ENCODE measurements at regions not wholly inside any gene's neighbourhood (a gene's known extent, or its start where the extent isn't known, plus 50 kb on each side); places are given as distances from the start of the nearest gene placed in this dataset.

DNA sequence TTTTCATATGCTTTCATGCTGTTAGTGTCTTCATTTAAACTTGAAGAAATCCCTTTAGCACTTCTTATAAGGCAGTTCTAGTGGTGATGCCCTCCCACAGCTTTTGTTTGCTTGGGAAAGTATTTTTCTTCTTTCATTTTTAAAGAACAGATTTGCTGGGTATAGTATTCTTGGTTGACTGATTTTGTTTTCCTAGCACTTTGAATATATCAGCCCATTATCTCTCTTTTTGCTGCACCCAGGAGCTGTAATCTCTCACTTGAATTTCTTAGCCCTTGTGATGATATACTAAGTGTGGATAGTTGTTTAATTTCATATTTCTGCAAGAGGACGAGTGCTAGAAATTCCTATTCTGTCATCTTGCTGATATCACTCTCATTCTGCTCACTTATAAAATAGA is 283.7 kb downstream of the GPAT3 start:
- ChIA-PET CTCF (no interaction called here), SMC1A (ENCODE audit: uncharacterized antibody, unreplicated experiment) (no interaction called here), RAD21 (ENCODE audit: unreplicated experiment) (no interaction called here), POLR2A (no interaction called here)
- no peaks in the 10 kb centered on the region for H3K36me3 ChIP-seq (ENCODE audit: control insufficient read depth in 2 of 2, insufficient read depth in 2 of 2, low read length in 1 of 2)
- ATAC-seq: no peak
- BruUV-seq (replicated peaks): no TSS peak
- H3K9ac ChIP-seq (ENCODE audit: control insufficient read depth, insufficient read depth, low read length): no peak overlapping the region
- no peak overlapping the region for H3K27ac ChIP-seq (ENCODE audit: control insufficient read depth, insufficient read depth)
- no peak overlapping the region for H2AFZ ChIP-seq (ENCODE audit: control insufficient read depth, low read depth, low read length)
- in situ Hi-C loops (cut with MboI): no loop called here
- no peaks in the 10 kb centered on the region for H4K20me1 ChIP-seq (ENCODE audit: control insufficient read depth, insufficient read depth)
- no peaks in the 10 kb centered on the region for H3K4me1 ChIP-seq (ENCODE audit: control insufficient read depth, insufficient read depth, low read length)
- no peak overlapping the region for H3K4me3 ChIP-seq
- no peak overlapping the region for H3K4me2 ChIP-seq (ENCODE audit: control insufficient read depth, insufficient read depth)
- no peaks in the 10 kb centered on the region for H3K9me3 ChIP-seq (replicated peaks; ENCODE audit: control insufficient read depth, insufficient read depth, low read length)
- TF ChIP-seq NFIC (IDR thresholded peaks at IDR 0.05; ENCODE audit: low read depth, low read length): no peak
- TF ChIP-seq BCLAF1 (IDR thresholded peaks at IDR 0.05): no peak
- no peak for TF ChIP-seq ELK1 (IDR thresholded peaks at IDR 0.05; ENCODE audit: low read depth, low read length)
- TF ChIP-seq ZBED1 (IDR thresholded peaks at IDR 0.05; ENCODE audit: borderline replicate concordance): no peak
- TF ChIP-seq GATAD2B (conservative IDR thresholded peaks at IDR 0.05; ENCODE audit: low read depth): no peak
- no peak for TF ChIP-seq NKRF (conservative IDR thresholded peaks at IDR 0.05)
- TF ChIP-seq, protein P1, sequence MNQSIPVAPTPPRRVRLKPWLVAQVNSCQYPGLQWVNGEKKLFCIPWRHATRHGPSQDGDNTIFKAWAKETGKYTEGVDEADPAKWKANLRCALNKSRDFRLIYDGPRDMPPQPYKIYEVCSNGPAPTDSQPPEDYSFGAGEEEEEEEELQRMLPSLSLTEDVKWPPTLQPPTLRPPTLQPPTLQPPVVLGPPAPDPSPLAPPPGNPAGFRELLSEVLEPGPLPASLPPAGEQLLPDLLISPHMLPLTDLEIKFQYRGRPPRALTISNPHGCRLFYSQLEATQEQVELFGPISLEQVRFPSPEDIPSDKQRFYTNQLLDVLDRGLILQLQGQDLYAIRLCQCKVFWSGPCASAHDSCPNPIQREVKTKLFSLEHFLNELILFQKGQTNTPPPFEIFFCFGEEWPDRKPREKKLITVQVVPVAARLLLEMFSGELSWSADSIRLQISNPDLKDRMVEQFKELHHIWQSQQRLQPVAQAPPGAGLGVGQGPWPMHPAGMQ (IDR thresholded peaks at IDR 0.05; ENCODE audit: borderline replicate concordance): no peak
- TF ChIP-seq PAX8 (IDR thresholded peaks at IDR 0.05): no peak
- no peak for TF ChIP-seq CHD2 (IDR thresholded peaks at IDR 0.05; ENCODE audit: borderline replicate concordance, low read depth, low read length)
- TF ChIP-seq, protein P2, sequence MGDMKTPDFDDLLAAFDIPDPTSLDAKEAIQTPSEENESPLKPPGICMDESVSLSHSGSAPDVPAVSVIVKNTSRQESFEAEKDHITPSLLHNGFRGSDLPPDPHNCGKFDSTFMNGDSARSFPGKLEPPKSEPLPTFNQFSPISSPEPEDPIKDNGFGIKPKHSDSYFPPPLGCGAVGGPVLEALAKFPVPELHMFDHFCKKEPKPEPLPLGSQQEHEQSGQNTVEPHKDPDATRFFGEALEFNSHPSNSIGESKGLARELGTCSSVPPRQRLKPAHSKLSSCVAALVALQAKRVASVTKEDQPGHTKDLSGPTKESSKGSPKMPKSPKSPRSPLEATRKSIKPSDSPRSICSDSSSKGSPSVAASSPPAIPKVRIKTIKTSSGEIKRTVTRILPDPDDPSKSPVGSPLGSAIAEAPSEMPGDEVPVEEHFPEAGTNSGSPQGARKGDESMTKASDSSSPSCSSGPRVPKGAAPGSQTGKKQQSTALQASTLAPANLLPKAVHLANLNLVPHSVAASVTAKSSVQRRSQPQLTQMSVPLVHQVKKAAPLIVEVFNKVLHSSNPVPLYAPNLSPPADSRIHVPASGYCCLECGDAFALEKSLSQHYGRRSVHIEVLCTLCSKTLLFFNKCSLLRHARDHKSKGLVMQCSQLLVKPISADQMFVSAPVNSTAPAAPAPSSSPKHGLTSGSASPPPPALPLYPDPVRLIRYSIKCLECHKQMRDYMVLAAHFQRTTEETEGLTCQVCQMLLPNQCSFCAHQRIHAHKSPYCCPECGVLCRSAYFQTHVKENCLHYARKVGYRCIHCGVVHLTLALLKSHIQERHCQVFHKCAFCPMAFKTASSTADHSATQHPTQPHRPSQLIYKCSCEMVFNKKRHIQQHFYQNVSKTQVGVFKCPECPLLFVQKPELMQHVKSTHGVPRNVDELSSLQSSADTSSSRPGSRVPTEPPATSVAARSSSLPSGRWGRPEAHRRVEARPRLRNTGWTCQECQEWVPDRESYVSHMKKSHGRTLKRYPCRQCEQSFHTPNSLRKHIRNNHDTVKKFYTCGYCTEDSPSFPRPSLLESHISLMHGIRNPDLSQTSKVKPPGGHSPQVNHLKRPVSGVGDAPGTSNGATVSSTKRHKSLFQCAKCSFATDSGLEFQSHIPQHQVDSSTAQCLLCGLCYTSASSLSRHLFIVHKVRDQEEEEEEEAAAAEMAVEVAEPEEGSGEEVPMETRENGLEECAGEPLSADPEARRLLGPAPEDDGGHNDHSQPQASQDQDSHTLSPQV (IDR thresholded peaks at IDR 0.05): no peak
- TF ChIP-seq SUZ12 (IDR thresholded peaks at IDR 0.05; ENCODE audit: unreplicated experiment): no peak
- H3K79me2 ChIP-seq (ENCODE audit: control insufficient read depth, insufficient read depth, low read length): no peaks in the 10 kb centered on the region
- no peaks in the 10 kb centered on the region for H3K27me3 ChIP-seq (replicated peaks in 1 of 2; ENCODE audit: control insufficient read depth in 2 of 2, insufficient read depth in 2 of 2, low read length in 1 of 2)
- intact Hi-C loops (cut with micrococcal nuclease; ENCODE audit: unreplicated experiment): no loop called here
- 3% methylated on average over 1 of the region's 1 CpG for WGBS (ENCODE audit: insufficient coverage, insufficient replicate concordance, low lambda C conversion rate, missing lambda C conversion rate)
- DNase-seq (ENCODE audit: low read depth, low spot score): no peak
- FAIRE-seq: no peak
